Endothelial cell of umbilical vein (primary cell): ENCODE measurements at regions not wholly inside any gene's neighbourhood (a gene's known extent, or its start where the extent isn't known, plus 50 kb on each side); places are given as distances from the start of the nearest gene placed in this dataset.
"Not testable (repeated sequence)": the region's sequence is repeated elsewhere in the genome, so short reads cannot be mapped to it uniquely, and the experiment has no call there.

ENCODE experiments used
- BruUV-seq: library from RNA; stranded (reverse); fragments of 400-500 nt; replicated peaks from 2 replicates; lab custom pipeline; 2021; lab: Mats Ljungman, UMichigan
- CTCF ChIA-PET: fragments of 300-600, 350-600 bp; sonication (Branson Sonifier 250); formaldehyde crosslinking; loops from one replicate; lab custom pipeline; 2021; ENCODE audit warnings: antibody characterized with exemption, inconsistent platforms; lab: Charles Lee
- POLR2A ChIA-PET: fragments of 300-600, 350-600 bp; sonication (Branson Sonifier 250); formaldehyde crosslinking; loops from one replicate; lab custom pipeline; 2021; ENCODE audit warnings: antibody characterized with exemption, inconsistent platforms; lab: Charles Lee
- DNase-seq: peaks from one replicate; pipeline ENCODE4 v3.0.0-alpha.2; 2011; ENCODE audit warnings: low read depth, low spot score
- FAIRE-seq: peaks from 2 replicates; lab custom pipeline; 2011; peaks lifted over from hg19 to GRCh38; lab: Jason Lieb, UNC
- H2AFZ ChIP-seq: 2 replicates; pipeline ENCODE4 v1.6.0; 2012; ENCODE audit warnings: low read depth, low read length, control low read depth, inconsistent platforms
- H3K27ac ChIP-seq: 2 replicates; pipeline ENCODE4 v1.5.1; 2011; ENCODE audit warnings: low read depth, mild to moderate bottlenecking, control low read depth, low read length, moderate library complexity; ENCODE audit not compliant: insufficient read depth
- H3K27me3 ChIP-seq, 2 experiments: 2 replicates each; pipeline versions ENCODE4 v1.6.0 to v1.6.1; 2011; ENCODE audit warnings: low read length in 2 of 2, mixed read lengths in 1 of 2; ENCODE audit not compliant: control insufficient read depth in 2 of 2, insufficient read depth in 2 of 2
- H3K36me3 ChIP-seq, 2 experiments: 2 replicates in 1 of 2; 3 replicates in 1 of 2; pipeline ENCODE4 v1.5.1; 2011; ENCODE audit warnings: low read length in 2 of 2, mild to moderate bottlenecking in 1 of 2, moderate library complexity in 1 of 2; ENCODE audit not compliant: control insufficient read depth in 2 of 2, insufficient read depth in 2 of 2; ENCODE audit errors: extremely low read depth in 1 of 2
- H3K4me1 ChIP-seq: 3 replicates; pipeline ENCODE4 v1.5.1; 2011; ENCODE audit warnings: mild to moderate bottlenecking, low read length; ENCODE audit not compliant: control insufficient read depth, insufficient read depth; ENCODE audit errors: extremely low read depth
- H3K4me2 ChIP-seq: 2 replicates; pipeline ENCODE4 v1.6.1; 2011; ENCODE audit warnings: low read length, control low read depth, mixed read lengths; ENCODE audit not compliant: insufficient read depth
- H3K4me3 ChIP-seq, 3 experiments: fragments of 200-600 bp in 1 of 3; sonication (generic), shearing (Covaris generic) in 1 of 3; replicated peaks in 1 of 3; 2 replicates each; pipeline ENCODE4 v1.5.1; 2011 to 2016; ENCODE audit warnings: control low read depth in 3 of 3, low read length in 3 of 3, mild to moderate bottlenecking in 2 of 3, inconsistent platforms in 1 of 3, low read depth in 1 of 3, moderate library complexity in 1 of 3; ENCODE audit not compliant: insufficient read depth in 1 of 3
- H3K79me2 ChIP-seq: 2 replicates; pipeline ENCODE4 v1.6.0; 2012; ENCODE audit warnings: low read length, inconsistent platforms; ENCODE audit not compliant: control insufficient read depth, insufficient read depth
- H3K9ac ChIP-seq: replicated peaks from 2 replicates; pipeline ENCODE3; 2011; ENCODE audit warnings: low read length, control low read depth; ENCODE audit not compliant: insufficient read depth; ENCODE audit errors: extremely low read depth
- H3K9me1 ChIP-seq: replicated peaks from 3 replicates; pipeline ENCODE4 v1.6.0; 2011; ENCODE audit warnings: mild to moderate bottlenecking, low read length; ENCODE audit not compliant: control insufficient read depth, insufficient read depth; ENCODE audit errors: extremely low read depth
- H3K9me3 ChIP-seq: replicated peaks from 2 replicates; pipeline ENCODE4 v1.5.1; 2012; ENCODE audit warnings: low read length, inconsistent platforms; ENCODE audit not compliant: control insufficient read depth, insufficient read depth
- H4K20me1 ChIP-seq: replicated peaks from 2 replicates; pipeline ENCODE3; 2011; ENCODE audit warnings: mild to moderate bottlenecking, low read length; ENCODE audit not compliant: control insufficient read depth, insufficient read depth; ENCODE audit errors: extremely low read depth
- CTCF ChIP-seq, 2 donors: IDR thresholded peaks; 1 replicate in 1 of 2; 2 replicates in 1 of 2; pipeline ENCODE4 v1.5.1; 2011; ENCODE audit warnings: low read length in 2 of 2, mild to moderate bottlenecking in 2 of 2, moderate library complexity in 2 of 2, control low read depth in 1 of 2, inconsistent platforms in 1 of 2, low read depth in 1 of 2; ENCODE audit not compliant: insufficient read depth in 1 of 2; ENCODE audit errors: extremely low read depth in 1 of 2
- EZH2 ChIP-seq: IDR thresholded peaks from 2 replicates; pipeline ENCODE4 v1.6.1; 2012; ENCODE audit warnings: borderline replicate concordance, low read depth, mild to moderate bottlenecking, moderate library complexity, low read length, inconsistent platforms; ENCODE audit not compliant: severe bottlenecking
- FOS ChIP-seq: IDR thresholded peaks from 2 replicates; pipeline ENCODE4 v1.6.1; 2011; ENCODE audit warnings: mild to moderate bottlenecking, low read length, moderate library complexity, borderline replicate concordance; ENCODE audit not compliant: insufficient read depth
- GATA2 ChIP-seq: IDR thresholded peaks from 2 replicates; pipeline ENCODE4 v1.7.0; 2011; ENCODE audit warnings: low read depth, mild to moderate bottlenecking, moderate library complexity, mixed read lengths, low read length; ENCODE audit not compliant: insufficient read length, insufficient read depth
- JUN ChIP-seq: IDR thresholded peaks from 2 replicates; pipeline ENCODE4 v1.6.1; 2011; ENCODE audit warnings: borderline replicate concordance, low read depth; ENCODE audit not compliant: insufficient read length, insufficient read depth
- MYC ChIP-seq: IDR thresholded peaks from one replicate; pipeline ENCODE4 v1.6.1; 2011; ENCODE audit warnings: mild to moderate bottlenecking, low read depth, low read length
- POLR2A ChIP-seq: IDR thresholded peaks from 2 replicates; pipeline ENCODE4 v1.6.1; 2012; ENCODE audit warnings: low read depth, mild to moderate bottlenecking, control low read depth, low read length
- POLR2AphosphoS5 ChIP-seq: IDR thresholded peaks from 2 replicates; pipeline ENCODE4 v1.6.1; 2012; ENCODE audit warnings: low read depth, mild to moderate bottlenecking, control low read depth, low read length, moderate library complexity; ENCODE audit not compliant: insufficient read depth
- dilution Hi-C: fragments of 300-500 bp; cut with MboI; formaldehyde crosslinking; loops from one replicate; pipeline ENCODE4 v1.15.0; 2019; ENCODE audit warnings: low sequenced_read_pairs; ENCODE audit not compliant: extremely low pct_ligation_motif_present
- intact Hi-C: fragments of 100-400 bp; cut with micrococcal nuclease; formaldehyde crosslinking; loops from one replicate; pipeline ENCODE4 v1.10.0; 2022
- TF ChIP-seq, protein P1 (sequence below): IDR thresholded peaks from 2 replicates; pipeline ENCODE4 v1.6.1; 2011; ENCODE audit not compliant: insufficient read depth, insufficient read length

DNA sequence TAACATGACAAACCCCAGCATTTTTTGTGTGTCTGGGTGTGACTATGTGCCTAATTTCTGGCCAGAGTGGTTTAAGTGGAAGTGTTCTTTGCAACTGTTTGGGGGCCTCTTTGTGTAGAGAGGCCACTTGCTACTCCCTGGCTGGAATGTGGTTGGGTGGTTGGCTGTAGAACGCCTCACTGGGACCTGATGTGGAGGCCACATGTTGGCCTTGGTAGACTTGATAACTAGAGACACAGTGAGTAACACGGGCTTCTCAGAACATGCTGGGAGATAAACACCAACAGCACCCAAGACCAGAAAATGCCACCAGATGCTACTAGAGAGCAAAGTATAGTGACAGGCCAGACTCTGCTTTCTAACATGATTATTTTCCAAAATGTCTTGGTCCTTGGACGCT is 111.2 kb upstream of the ZFP64 start:
- Histone ChIP-seq H3K9me1 (no peaks in the 10 kb centered on the region), H3K36me3 (no peaks in the 10 kb centered on the region), H3K9ac (no peak overlapping the region), H3K27ac (no peak overlapping the region), H3K4me2 (no peak overlapping the region), H3K79me2 (no peaks in the 10 kb centered on the region), H3K4me3 (no peak overlapping the region), H3K4me1 (no peaks in the 10 kb centered on the region), H2AFZ (no peak overlapping the region), H4K20me1 (no peaks in the 10 kb centered on the region), H3K27me3 (no peaks in the 10 kb centered on the region), H3K9me3 (no peaks in the 10 kb centered on the region)
- no peak for DNase-seq
- no peak for FAIRE-seq
- TF ChIP-seq, protein P1, sequence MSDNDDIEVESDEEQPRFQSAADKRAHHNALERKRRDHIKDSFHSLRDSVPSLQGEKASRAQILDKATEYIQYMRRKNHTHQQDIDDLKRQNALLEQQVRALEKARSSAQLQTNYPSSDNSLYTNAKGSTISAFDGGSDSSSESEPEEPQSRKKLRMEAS = no peak
- TF ChIP-seq POLR2A = no peak
- TF ChIP-seq POLR2AphosphoS5 = no peak
- no peak for TF ChIP-seq EZH2
- TF ChIP-seq CTCF (IDR thresholded peaks at IDR 0.05; ENCODE audit: extremely low read depth in 1 of 2, insufficient read depth in 1 of 2, low read depth in 1 of 2, low read length in 2 of 2) = no peak
- no peak for TF ChIP-seq JUN
- no peak for TF ChIP-seq FOS
- TF ChIP-seq GATA2 = no peak
- TF ChIP-seq MYC = no peak
- no TSS peak for BruUV-seq
- dilution Hi-C loops (no loop called here), intact Hi-C loops (no loop called here)
- ChIA-PET POLR2A (no interaction called here), CTCF (no interaction called here)

DNA sequence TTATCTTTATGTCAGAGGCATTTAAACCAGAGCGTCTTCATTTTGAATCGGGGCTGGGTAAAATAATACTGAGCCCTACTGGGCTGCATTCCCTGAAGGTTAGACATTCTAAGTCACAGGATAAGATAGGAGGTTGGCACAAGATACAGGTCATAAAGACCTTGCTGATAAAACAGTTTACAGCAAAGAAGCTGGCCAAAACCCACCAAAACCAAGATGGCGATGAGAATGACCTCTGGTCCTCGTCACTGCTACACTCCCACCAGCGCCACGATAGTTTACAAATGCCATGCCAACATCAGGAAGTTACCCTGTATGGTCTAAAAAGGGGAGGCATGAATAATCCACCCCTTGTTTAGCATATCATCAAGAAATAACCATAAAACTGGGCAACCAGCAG is 110.5 kb upstream of the ZFP64 start:
- H3K27ac ChIP-seq, FAIRE-seq, intact Hi-C loops, H3K9me3 ChIP-seq, H3K4me2 ChIP-seq, BruUV-seq, H3K36me3 ChIP-seq, POLR2A ChIA-PET, dilution Hi-C loops, H3K9me1 ChIP-seq, H3K9ac ChIP-seq, CTCF ChIA-PET, H3K79me2 ChIP-seq, H4K20me1 ChIP-seq, H3K4me3 ChIP-seq, H2AFZ ChIP-seq, DNase-seq, H3K4me1 ChIP-seq, H3K27me3 ChIP-seq: not testable (repeated sequence)
